Gastrocnemius medialis (tissue), 4 donors: ENCODE measurements at regions not wholly inside any gene's neighbourhood (a gene's known extent, or its start where the extent isn't known, plus 50 kb on each side); places are given as distances from the start of the nearest gene placed in this dataset.

Source experiments
- ATAC-seq, 2 donors: fragments of 150-250 bp; one replicate each; pipeline ENCODE4 v1.9.1; 2016
- DNase-seq, 2 donors: peaks; one replicate each; pipeline ENCODE4 v3.0.0-alpha.2; 2019
- H3K27ac ChIP-seq, 4 donors: fragments of 200-600 bp; sonication (generic); 1 replicate in 1 of 4; 2 replicates in 3 of 4; pipeline ENCODE4 v1.5.1; 2016 to 2018; ENCODE audit warnings: mild to moderate bottlenecking in 2 of 4, moderate library complexity in 1 of 4
- H3K27me3 ChIP-seq, 3 donors: fragments of 200-600 bp; sonication (generic) in 2 of 3; 1 replicate in 1 of 3; 2 replicates in 2 of 3; pipeline versions ENCODE4 v1.5.1 to v1.6.0; 2016 to 2019; ENCODE audit warnings: mild to moderate bottlenecking in 1 of 3, moderate library complexity in 1 of 3
- H3K36me3 ChIP-seq, 2 donors: fragments of 200-600 bp; sonication (generic) in 1 of 2; one replicate each; pipeline ENCODE4 v1.5.1; 2017 to 2018
- H3K4me1 ChIP-seq, 2 donors: fragments of 200-600 bp; sonication (generic) in 1 of 2; one replicate each; pipeline ENCODE4 v1.5.1; 2016 to 2017; ENCODE audit warnings: mild to moderate bottlenecking in 2 of 2
- H3K4me3 ChIP-seq, 4 donors: fragments of 200-600 bp; sonication (generic) in 3 of 4; 1 replicate in 1 of 4; 2 replicates in 3 of 4; pipeline ENCODE4 v1.5.1; 2016 to 2019; ENCODE audit warnings: mild to moderate bottlenecking in 2 of 4
- H3K9me3 ChIP-seq, 3 donors: fragments of 200-600 bp; sonication (generic) in 2 of 3; 1 replicate in 1 of 3; 2 replicates in 2 of 3; pipeline ENCODE4 v1.5.1; 2016 to 2019
- CTCF ChIP-seq, 5 experiments: fragments of 450-650 bp in 3 of 5; fragments of 200-600 bp in 2 of 5; sonication (generic) in 2 of 5; IDR thresholded peaks in 4 of 5; conservative IDR thresholded peaks in 1 of 5; 1 replicate in 4 of 5; 2 replicates in 1 of 5; pipeline ENCODE4 v1.5.1; 2016 to 2019; ENCODE audit warnings: antibody characterized with exemption in 5 of 5, mild to moderate bottlenecking in 3 of 5, moderate library complexity in 3 of 5
- POLR2A ChIP-seq, 2 donors: fragments of 450-650 bp; IDR thresholded peaks; one replicate each; pipeline ENCODE4 v1.6.1; 2017; ENCODE audit warnings: antibody characterized with exemption in 2 of 2, mild to moderate bottlenecking in 2 of 2, moderate library complexity in 2 of 2
- in situ Hi-C, 4 donors: fragments of 200-750 bp; cut with MboI; loops; one replicate each; pipeline versions ENCODE4 v1.15.0 to v1.8.0; 2017; ENCODE audit warnings: low sequenced_read_pairs in 4 of 4
- intact Hi-C: fragments of 100-400 bp; cut with DNase I; formaldehyde crosslinking; loops from one replicate; pipeline ENCODE4 v1.15.1; 2023; ENCODE audit warnings: low total_unique reads

GRCh38 chr1:214898161-214898560 lies 184.4 kb upstream of the KCNK2 start:
- DNase-seq (no peak), ATAC-seq (no peak)
- intact Hi-C loops = no loop called here
- TF ChIP-seq CTCF (IDR thresholded peaks at IDR 0.05 in 4 of 5, conservative IDR thresholded peaks at IDR 0.05 in 1 of 5) = no peak
- TF ChIP-seq POLR2A (IDR thresholded peaks at IDR 0.05) = no peak
- Histone ChIP-seq H3K9me3 (no peaks in the 10 kb centered on the region), H3K4me3 (no peak overlapping the region), H3K27me3 (no peaks in the 10 kb centered on the region), H3K4me1 (no peaks in the 10 kb centered on the region), H3K27ac (no peak overlapping the region), H3K36me3 (no peaks in the 10 kb centered on the region)
- in situ Hi-C loops = no loop called here

GRCh38 chr1:214898718-214899117 lies 183.8 kb upstream of the KCNK2 start:
- no peak for ATAC-seq
- H3K9me3 ChIP-seq = no peaks in the 10 kb centered on the region
- in situ Hi-C loops (no loop called here), intact Hi-C loops (no loop called here)
- no peaks in the 10 kb centered on the region for H3K27me3 ChIP-seq
- no peaks in the 10 kb centered on the region for H3K4me1 ChIP-seq
- DNase-seq = no peak
- no peak overlapping the region for H3K27ac ChIP-seq
- TF ChIP-seq CTCF (IDR thresholded peaks at IDR 0.05 in 4 of 5, conservative IDR thresholded peaks at IDR 0.05 in 1 of 5) (no peak), POLR2A (IDR thresholded peaks at IDR 0.05) (no peak)
- H3K36me3 ChIP-seq = no peaks in the 10 kb centered on the region
- H3K4me3 ChIP-seq = no peak overlapping the region

GRCh38 chr1:214899908-214900460 lies 182.6 kb upstream of the KCNK2 start:
- ATAC-seq = no peak

GRCh38 chr1:214900590-214900989 lies 181.9 kb upstream of the KCNK2 start:
- Histone ChIP-seq H3K27me3 (no peaks in the 10 kb centered on the region), H3K4me1 (no peaks in the 10 kb centered on the region), H3K36me3 (no peaks in the 10 kb centered on the region), H3K9me3 (no peaks in the 10 kb centered on the region), H3K27ac (no peak overlapping the region), H3K4me3 (no peak overlapping the region)
- DNase-seq (no peak), ATAC-seq (no peak)
- intact Hi-C loops (no loop called here), in situ Hi-C loops (no loop called here)
- TF ChIP-seq POLR2A (IDR thresholded peaks at IDR 0.05) (no peak), CTCF (IDR thresholded peaks at IDR 0.05 in 4 of 5, conservative IDR thresholded peaks at IDR 0.05 in 1 of 5) (no peak)

More at GRCh38 chr1:214899908-214900460, 182.6 kb upstream of the KCNK2 start:
- H3K4me3 ChIP-seq = no peak overlapping the region
- intact Hi-C loops (no loop called here), in situ Hi-C loops (no loop called here)
- no peaks in the 10 kb centered on the region for H3K27me3 ChIP-seq
- H3K4me1 ChIP-seq = no peaks in the 10 kb centered on the region
- H3K9me3 ChIP-seq = no peaks in the 10 kb centered on the region
- no peak for TF ChIP-seq CTCF (IDR thresholded peaks at IDR 0.05 in 4 of 5, conservative IDR thresholded peaks at IDR 0.05 in 1 of 5)
- TF ChIP-seq POLR2A (IDR thresholded peaks at IDR 0.05) = no peak
- no peak overlapping the region for H3K27ac ChIP-seq
- no peaks in the 10 kb centered on the region for H3K36me3 ChIP-seq
- no peak for DNase-seq

GRCh38 chr1:214901718-214902117 lies 180.8 kb upstream of the KCNK2 start:
- Histone ChIP-seq H3K4me3 (no peak overlapping the region), H3K9me3 (no peaks in the 10 kb centered on the region), H3K36me3 (no peaks in the 10 kb centered on the region), H3K27ac (no peak overlapping the region), H3K4me1 (no peaks in the 10 kb centered on the region), H3K27me3 (no peaks in the 10 kb centered on the region)
- intact Hi-C loops (no loop called here), in situ Hi-C loops (no loop called here)
- TF ChIP-seq POLR2A (IDR thresholded peaks at IDR 0.05) (no peak), CTCF (IDR thresholded peaks at IDR 0.05 in 4 of 5, conservative IDR thresholded peaks at IDR 0.05 in 1 of 5) (no peak)
- ATAC-seq = no peak
- DNase-seq = no peak
